ENCODE measurements at regions not wholly inside any gene's neighbourhood (a gene's known extent, or its start where the extent isn't known, plus 50 kb on each side); places are given as distances from the start of the nearest gene placed in this dataset.
"Not testable (repeated sequence)": the region's sequence is repeated elsewhere in the genome, so short reads cannot be mapped to it uniquely, and the experiment has no call there.

- not testable (repeated sequence) for DNase-seq
Observed at GRCh38 chr20:50451792-50452425, 58.3 kb upstream of the PTPN1 start.

- no peak for DNase-seq
Observed at GRCh38 chr20:50453533-50454244, 56.5 kb upstream of the PTPN1 start.

- DNase-seq, result not testable (repeated sequence)
Observed at GRCh38 chr20:50455245-50455644, 54.9 kb upstream of the PTPN1 start.

- no peak for DNase-seq
Observed at GRCh38 chr20:50455656-50456451, 54.3 kb upstream of the PTPN1 start.

GRCh38 chr20:50456452-50457324, 53.5 kb upstream of the PTPN1 start:
- DNase-seq, result peak in 1 of 5 experiments; percentile 27

- no peak for DNase-seq
Observed at GRCh38 chr20:50459124-50459918, 50.9 kb upstream of the PTPN1 start.

GRCh38 chr20:50460115-50460607, 50.0 kb upstream of the PTPN1 start:
- no peak for DNase-seq

Measured in T-helper 2 cell (primary cell).